H1 (cell line): ENCODE measurements at regions not wholly inside any gene's neighbourhood (a gene's known extent, or its start where the extent isn't known, plus 50 kb on each side); places are given as distances from the start of the nearest gene placed in this dataset.

ENCODE experiments used
- CTCF ChIA-PET: fragments of 300-600 bp; sonication (Branson Sonifier 250); formaldehyde crosslinking; loops from one replicate; lab custom pipeline; 2021; ENCODE audit not compliant: partially characterized antibody; lab: Charles Lee
- POLR2A ChIA-PET: fragments of 300-600 bp; sonication (Branson Sonifier 250); formaldehyde crosslinking; loops from one replicate; lab custom pipeline; 2021; ENCODE audit warnings: inconsistent platforms; ENCODE audit not compliant: partially characterized antibody; lab: Charles Lee
- DNase-seq, 2 experiments: peaks; one replicate each; pipeline versions ENCODE4 v3.0.0 to v3.0.0-alpha.2; 2010 to 2022; ENCODE audit warnings: low spot score in 2 of 2, low read depth in 1 of 2, mixed read lengths in 1 of 2
- FAIRE-seq: peaks from 2 replicates; lab custom pipeline; 2011; peaks lifted over from hg19 to GRCh38; lab: Jason Lieb, UNC
- H2AFZ ChIP-seq: 2 replicates; pipeline ENCODE4 v1.8.1; 2012; ENCODE audit warnings: low read length, inconsistent platforms
- H2AK5ac ChIP-seq: 2 replicates; pipeline ENCODE4 v1.6.1; 2013; ENCODE audit warnings: low read depth, low read length
- H2BK120ac ChIP-seq: replicated peaks from 2 replicates; pipeline ENCODE3; 2013; ENCODE audit warnings: low read depth, low read length, inconsistent platforms
- H2BK12ac ChIP-seq: 2 replicates; pipeline ENCODE4 v1.6.1; 2013; ENCODE audit warnings: low read depth, low read length
- H2BK15ac ChIP-seq: 2 replicates; pipeline ENCODE4 v1.6.1; 2013; ENCODE audit warnings: low read length
- H2BK20ac ChIP-seq: 2 replicates; pipeline ENCODE4 v1.6.1; 2013; ENCODE audit warnings: low read length
- H2BK5ac ChIP-seq: 2 replicates; pipeline ENCODE4 v1.6.1; 2013; ENCODE audit warnings: low read depth, low read length
- H3K14ac ChIP-seq: 2 replicates; pipeline ENCODE4 v1.6.1; 2013; ENCODE audit warnings: inconsistent platforms; ENCODE audit not compliant: insufficient read length
- H3K18ac ChIP-seq: 2 replicates; pipeline ENCODE4 v1.6.1; 2013; ENCODE audit warnings: low read length; ENCODE audit errors: extremely low read depth
- H3K23ac ChIP-seq: 2 replicates; pipeline ENCODE4 v1.6.1; 2013; ENCODE audit warnings: inconsistent platforms; ENCODE audit not compliant: insufficient read length
- H3K23me2 ChIP-seq: 2 replicates; pipeline ENCODE4 v1.6.1; 2013; ENCODE audit warnings: low read depth, low read length
- H3K27ac ChIP-seq: 2 replicates; pipeline ENCODE4 v1.6.1; 2011; ENCODE audit warnings: low read depth, low read length, inconsistent platforms
- H3K27me3 ChIP-seq, 4 experiments: replicated peaks in 1 of 4; 1 replicate in 1 of 4; 2 replicates in 3 of 4; pipeline versions ENCODE4 v1.6.1 to v1.8.1; 2011 to 2013; ENCODE audit warnings: low read length in 3 of 4, mild to moderate bottlenecking in 3 of 4, inconsistent platforms in 2 of 4, mixed read lengths in 2 of 4, moderate library complexity in 1 of 4; ENCODE audit not compliant: control insufficient read depth in 3 of 4, insufficient read depth in 3 of 4; ENCODE audit errors: extremely low read depth in 1 of 4
- H3K36me3 ChIP-seq, 4 experiments: 2 replicates each; pipeline versions ENCODE4 v1.6.1 to v1.8.1; 2011 to 2013; ENCODE audit warnings: mild to moderate bottlenecking in 4 of 4, low read length in 3 of 4, moderate library complexity in 2 of 4, control low read depth in 1 of 4, inconsistent platforms in 1 of 4; ENCODE audit not compliant: insufficient read depth in 4 of 4, control insufficient read depth in 2 of 4
- H3K4ac ChIP-seq: replicated peaks from 2 replicates; pipeline ENCODE3; 2013; ENCODE audit warnings: low read length, low read depth, mixed read lengths, inconsistent platforms; ENCODE audit not compliant: insufficient read length
- H3K4me1 ChIP-seq, 4 experiments: replicated peaks in 1 of 4; 1 replicate in 1 of 4; 2 replicates in 3 of 4; pipeline versions ENCODE4 v1.6.1 to v1.8.1; 2011 to 2013; ENCODE audit warnings: low read length in 3 of 4, inconsistent platforms in 2 of 4, mixed read lengths in 1 of 4; ENCODE audit not compliant: insufficient read depth in 4 of 4, control insufficient read depth in 3 of 4
- H3K4me2 ChIP-seq, 2 experiments: 2 replicates each; pipeline versions ENCODE4 v1.6.1 to v1.8.1; 2011 to 2013; ENCODE audit warnings: low read depth in 2 of 2, low read length in 2 of 2, control low read depth in 1 of 2, inconsistent platforms in 1 of 2, mild to moderate bottlenecking in 1 of 2; ENCODE audit not compliant: insufficient read depth in 1 of 2
- H3K4me3 ChIP-seq, 4 experiments: fragments of 200-600, 300-600 bp in 1 of 4; sonication (generic), shearing (Covaris generic), sonication (Bioruptor Twin) in 1 of 4; 2 replicates each; pipeline versions ENCODE4 v1.5.1 to v1.8.1; 2011 to 2016; ENCODE audit warnings: low read length in 4 of 4, low read depth in 3 of 4, control low read depth in 2 of 4, inconsistent platforms in 2 of 4, mild to moderate bottlenecking in 2 of 4, mixed read lengths in 1 of 4, moderate library complexity in 1 of 4; ENCODE audit not compliant: insufficient read depth in 2 of 4; ENCODE audit errors: extremely low read depth in 1 of 4
- H3K56ac ChIP-seq: replicated peaks from 2 replicates; pipeline ENCODE3; 2013; ENCODE audit warnings: low read depth, mild to moderate bottlenecking, mixed read lengths, low read length, inconsistent platforms; ENCODE audit not compliant: insufficient read length
- H3K79me1 ChIP-seq: 2 replicates; pipeline ENCODE4 v1.6.1; 2013; ENCODE audit warnings: low read depth, low read length, control low read depth
- H3K79me2 ChIP-seq, 2 experiments: 2 replicates each; pipeline versions ENCODE4 v1.6.1 to v1.8.1; 2012 to 2013; ENCODE audit warnings: low read length in 2 of 2, mild to moderate bottlenecking in 2 of 2, inconsistent platforms in 1 of 2; ENCODE audit not compliant: insufficient read depth in 2 of 2, control insufficient read depth in 1 of 2
- H3K9ac ChIP-seq, 4 experiments: replicated peaks in 1 of 4; 1 replicate in 1 of 4; 2 replicates in 3 of 4; pipeline versions ENCODE4 v1.6.1 to v1.8.1; 2011 to 2013; ENCODE audit warnings: low read depth in 3 of 4, low read length in 3 of 4, control low read depth in 2 of 4, mild to moderate bottlenecking in 2 of 4, moderate library complexity in 2 of 4, inconsistent platforms in 1 of 4; ENCODE audit errors: extremely low read depth in 1 of 4
- H3K9me3 ChIP-seq, 2 experiments: 2 replicates each; pipeline versions ENCODE4 v1.6.1 to v1.8.1; 2012 to 2013; ENCODE audit warnings: mild to moderate bottlenecking in 2 of 2, moderate library complexity in 2 of 2, control low read depth in 1 of 2, inconsistent platforms in 1 of 2, low read depth in 1 of 2, low read length in 1 of 2, mixed read lengths in 1 of 2; ENCODE audit not compliant: insufficient read depth in 2 of 2
- H4K20me1 ChIP-seq, 2 experiments: replicated peaks in 1 of 2; 2 replicates each; pipeline versions ENCODE3 to v1.8.1; 2011 to 2013; ENCODE audit warnings: inconsistent platforms in 2 of 2, low read length in 2 of 2, mild to moderate bottlenecking in 1 of 2; ENCODE audit not compliant: insufficient read depth in 2 of 2, control insufficient read depth in 1 of 2
- H4K5ac ChIP-seq: 2 replicates; pipeline ENCODE4 v1.6.1; 2013; ENCODE audit warnings: low read length, low read depth, mixed read lengths, inconsistent platforms; ENCODE audit not compliant: insufficient read length
- H4K8ac ChIP-seq: 2 replicates; pipeline ENCODE4 v1.8.0; 2013; ENCODE audit warnings: mild to moderate bottlenecking, moderate library complexity, low read length, inconsistent platforms; ENCODE audit not compliant: insufficient read depth; ENCODE audit errors: extremely low read depth
- H4K91ac ChIP-seq: replicated peaks from 2 replicates; pipeline ENCODE3; 2013; ENCODE audit warnings: low read length, mixed read lengths, inconsistent platforms; ENCODE audit not compliant: insufficient read length
- BRCA1 ChIP-seq: IDR thresholded peaks from 2 replicates; pipeline ENCODE4 v1.6.1; 2012; ENCODE audit warnings: low read depth, low read length, improper control_type of control experiment
- EP300 ChIP-seq, 2 experiments: IDR thresholded peaks; 1 replicate in 1 of 2; 2 replicates in 1 of 2; pipeline ENCODE4 v1.6.1; 2011 to 2012; ENCODE audit warnings: low read depth in 2 of 2, low read length in 2 of 2, mild to moderate bottlenecking in 2 of 2, borderline replicate concordance in 1 of 2, inconsistent platforms in 1 of 2, moderate library complexity in 1 of 2
- EZH2 ChIP-seq: fragments of 200-600 bp; sonication (generic); IDR thresholded peaks from 2 replicates; pipeline ENCODE4 v1.7.1; 2012; ENCODE audit warnings: low read depth, mild to moderate bottlenecking, moderate library complexity, low read length, inconsistent platforms; ENCODE audit not compliant: severe bottlenecking
- HDAC2 ChIP-seq, 2 experiments: fragments of 300-600 bp in 1 of 2; sonication (generic) in 1 of 2; IDR thresholded peaks; 2 replicates each; pipeline ENCODE4 v1.6.1; 2011 to 2012; ENCODE audit warnings: low read depth in 2 of 2, low read length in 2 of 2, mild to moderate bottlenecking in 2 of 2, moderate library complexity in 2 of 2, borderline replicate concordance in 1 of 2, inconsistent platforms in 1 of 2
- RBBP5 ChIP-seq: IDR thresholded peaks from 2 replicates; pipeline ENCODE4 v1.7.1; 2012; ENCODE audit warnings: low read depth, mild to moderate bottlenecking, inconsistent platforms, low read length, moderate library complexity, borderline replicate concordance
- SP1 ChIP-seq: IDR thresholded peaks from 2 replicates; pipeline ENCODE4 v1.6.1; 2011; ENCODE audit warnings: low read depth, low read length
- TCF12 ChIP-seq: IDR thresholded peaks from 2 replicates; pipeline ENCODE4 v1.6.1; 2011; ENCODE audit warnings: low read depth, mild to moderate bottlenecking, low read length
- TEAD4 ChIP-seq: IDR thresholded peaks from 2 replicates; pipeline ENCODE4 v1.6.1; 2012; ENCODE audit warnings: low read depth, low read length, inconsistent platforms, mixed read lengths
- YY1 ChIP-seq: IDR thresholded peaks from 2 replicates; pipeline ENCODE4 v1.6.1; 2011; ENCODE audit warnings: low read depth, mild to moderate bottlenecking, low read length
- WGBS, 2 experiments: shearing (Covaris generic) in 1 of 2; methylation state at CpG; one replicate each; pipeline versions ENCODE4 v1.1.6 to v1.1.7; 2013 to 2015; ENCODE audit warnings: low lambda C conversion rate in 2 of 2, mixed read lengths in 2 of 2, inconsistent platforms in 1 of 2, low coverage in 1 of 2, missing lambda C conversion rate in 1 of 2; ENCODE audit not compliant: insufficient replicate concordance in 2 of 2, insufficient coverage in 1 of 2, insufficient read length in 1 of 2; ENCODE audit errors: extremely low coverage in 1 of 2, missing lambda C conversion rate in 1 of 2; 5-methylcytosine and 5-hydroxymethylcytosine counted together

- Histone ChIP-seq H2AK5ac (no peak overlapping the region), H3K79me1 (no peaks in the 10 kb centered on the region), H3K23me2 (no peaks in the 10 kb centered on the region), H3K9me3 (no peaks in the 10 kb centered on the region), H3K56ac (no peak overlapping the region)
- TF ChIP-seq RBBP5, result no peak
- TF ChIP-seq EZH2, result no peak
- TF ChIP-seq TEAD4, result no peak
- TF ChIP-seq HDAC2 (IDR thresholded peaks at IDR 0.05; ENCODE audit: borderline replicate concordance in 1 of 2, low read depth in 2 of 2, low read length in 2 of 2), result no peak
- no peak for TF ChIP-seq BRCA1
- TF ChIP-seq YY1, result no peak
- TF ChIP-seq TCF12, result no peak
- TF ChIP-seq SP1, result no peak
- no peak for TF ChIP-seq EP300 (IDR thresholded peaks at IDR 0.05; ENCODE audit: borderline replicate concordance in 1 of 2, low read depth in 2 of 2, low read length in 2 of 2)
- TF ChIP-seq, all 59 proteins: peak for 0
- Histone ChIP-seq H3K36me3 (no peaks in the 10 kb centered on the region), H4K5ac (no peak overlapping the region), H2BK12ac (no peak overlapping the region), H3K18ac (no peak overlapping the region), H4K91ac (no peak overlapping the region), H2BK5ac (no peak overlapping the region), H4K8ac (no peak overlapping the region), H3K4me2 (no peak overlapping the region), H3K23ac (no peak overlapping the region), H2AFZ (no peak overlapping the region), H3K4me1 (no peaks in the 10 kb centered on the region), H3K4ac (no peak overlapping the region), H2BK120ac (no peak overlapping the region), H3K14ac (no peak overlapping the region), H3K4me3 (no peak overlapping the region), H2BK20ac (no peak overlapping the region), H4K20me1 (no peaks in the 10 kb centered on the region), H3K79me2 (no peaks in the 10 kb centered on the region), H3K27ac (no peak overlapping the region), H3K27me3 (no peaks in the 10 kb centered on the region), H2BK15ac (no peak overlapping the region), H3K9ac (no peak overlapping the region)
- CTCF ChIA-PET, result interaction anchor here (0.6 to 1.6 kb wide), 5 partner anchors 12 to 84 kb away, joined by 3 to 4 read pairs (median 3); no protein-coding TSS in a partner anchor
- DNase-seq, result no peak
- 89% methylated on average over 2 of the region's 2 CpGs; no CpG with 5 or more reads in 1 of the 2 experiments for WGBS, 2 experiments
- FAIRE-seq, result no peak
- POLR2A ChIA-PET, result no interaction called here
Measured at GRCh38 chr9:15361737-15362136, 54.7 kb upstream of the TTC39B start.
